ENCODE measurements at regions not wholly inside any gene's neighbourhood (a gene's known extent, or its start where the extent isn't known, plus 50 kb on each side); places are given as distances from the start of the nearest gene placed in this dataset.

- intact Hi-C loops (cut with DNase I; ENCODE audit: low total_unique reads), result no loop called here
- H3K4me1 ChIP-seq, result peaks cover 0 to 9% (median 0%) of the 10 kb centered on the region in 4 donors
- no peaks in the 10 kb centered on the region for H3K36me3 ChIP-seq
- WGBS, 2 donors (ENCODE audit: low coverage in 1 of 2), result 73 to 89% methylated on average over 4 to 9 of the region's 9 CpGs
- TF ChIP-seq POLR2A (IDR thresholded peaks at IDR 0.05) (no peak), POLR2AphosphoS5 (IDR thresholded peaks at IDR 0.05) (no peak), CTCF (IDR thresholded peaks at IDR 0.05) (no peak), EP300 (IDR thresholded peaks at IDR 0.05; ENCODE audit: low read depth) (no peak)
- H3K9me3 ChIP-seq, result no peaks in the 10 kb centered on the region
- in situ Hi-C loops (cut with MboI; ENCODE audit: low pct_ligation_motif_present in 1 of 4, low pct_unique_long_range_greater_than_20kb in 1 of 4, low sequenced_read_pairs in 3 of 4), result no loop called here
- H3K27me3 ChIP-seq, result no peaks in the 10 kb centered on the region
- no peak overlapping the region for H3K4me3 ChIP-seq
- DNase-seq, result no peak
- H3K27ac ChIP-seq, result no peak overlapping the region
Observed at GRCh38 chr2:9720352-9721093, 89.7 kb upstream of the YWHAQ start.

DNA sequence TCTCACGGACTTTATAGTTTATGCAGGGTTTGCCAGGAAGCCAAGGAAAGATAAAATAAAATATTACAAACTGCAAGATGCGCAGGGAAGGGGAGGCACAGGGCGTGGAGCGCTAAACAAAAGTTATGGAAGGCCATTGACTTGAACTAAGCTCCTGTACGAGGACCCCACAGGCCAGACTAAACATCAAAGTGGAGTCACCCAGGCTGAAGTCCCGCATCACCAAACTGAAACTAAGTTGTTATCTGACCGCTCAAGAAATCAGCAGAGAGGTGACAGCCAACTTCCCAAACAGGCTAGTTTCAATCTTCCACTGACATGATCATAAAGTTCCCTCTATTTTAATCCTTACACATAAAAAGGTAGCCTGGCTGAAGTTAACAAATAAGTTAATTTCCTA lies 90.5 kb upstream of the YWHAQ start:
- Histone ChIP-seq H3K27me3 (no peaks in the 10 kb centered on the region), H3K27ac (no peak overlapping the region), H3K36me3 (no peaks in the 10 kb centered on the region), H3K9me3 (no peaks in the 10 kb centered on the region), H3K4me3 (no peak overlapping the region), H3K4me1 (peaks cover 0 to 9% (median 0%) of the 10 kb centered on the region in 4 donors)
- 65% methylated on average over 7 of the region's 7 CpGs for WGBS, 2 donors (ENCODE audit: low coverage in 1 of 2)
- intact Hi-C loops (cut with DNase I; ENCODE audit: low total_unique reads), result no loop called here
- DNase-seq, result no peak
- in situ Hi-C loops (cut with MboI; ENCODE audit: low pct_ligation_motif_present in 1 of 4, low pct_unique_long_range_greater_than_20kb in 1 of 4, low sequenced_read_pairs in 3 of 4), result no loop called here
- TF ChIP-seq EP300 (IDR thresholded peaks at IDR 0.05; ENCODE audit: low read depth) (no peak), CTCF (IDR thresholded peaks at IDR 0.05) (no peak), POLR2AphosphoS5 (IDR thresholded peaks at IDR 0.05) (no peak), POLR2A (IDR thresholded peaks at IDR 0.05) (no peak)

GRCh38 chr2:9722451-9722850 lies 91.7 kb upstream of the YWHAQ start:
- in situ Hi-C loops (cut with MboI; ENCODE audit: low pct_ligation_motif_present in 1 of 4, low pct_unique_long_range_greater_than_20kb in 1 of 4, low sequenced_read_pairs in 3 of 4), result no loop called here
- no peaks in the 10 kb centered on the region for H3K27me3 ChIP-seq
- no peak for DNase-seq
- no peak for TF ChIP-seq POLR2AphosphoS5 (IDR thresholded peaks at IDR 0.05)
- no peak for TF ChIP-seq POLR2A (IDR thresholded peaks at IDR 0.05)
- no peak for TF ChIP-seq EP300 (IDR thresholded peaks at IDR 0.05; ENCODE audit: low read depth)
- no peak overlapping the region for H3K27ac ChIP-seq
- intact Hi-C loops (cut with DNase I; ENCODE audit: low total_unique reads), result no loop called here
- H3K36me3 ChIP-seq, result no peaks in the 10 kb centered on the region
- no peaks in the 10 kb centered on the region for H3K9me3 ChIP-seq
- H3K4me3 ChIP-seq, result no peak overlapping the region
- H3K4me1 ChIP-seq, result peaks cover 0 to 5% (median 0%) of the 10 kb centered on the region in 4 donors
- 95 to 100% methylated on average over 1 to 4 of the region's 4 CpGs for WGBS, 2 donors (ENCODE audit: low coverage in 1 of 2)

DNA sequence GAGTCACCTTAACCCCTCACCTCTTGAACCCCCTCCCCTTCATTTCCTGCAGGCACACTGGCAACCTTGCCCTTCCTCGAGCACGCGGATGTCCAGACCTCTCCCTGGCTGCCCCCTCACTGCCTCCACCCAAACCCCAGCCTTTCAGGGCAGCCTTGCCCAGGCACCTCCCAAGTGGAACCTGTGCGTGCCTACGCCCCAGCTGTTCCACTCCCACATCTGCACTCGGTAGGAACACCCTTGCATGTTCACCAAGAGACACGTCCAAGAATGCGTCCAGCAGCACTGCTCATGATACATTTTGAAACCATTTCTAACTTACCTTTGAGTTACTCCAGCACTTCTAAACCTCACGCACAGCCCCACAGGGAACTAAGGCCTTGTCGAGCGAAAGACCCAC lies 93.8 kb upstream of the YWHAQ start:
- in situ Hi-C loops (cut with MboI; ENCODE audit: low pct_ligation_motif_present in 1 of 4, low pct_unique_long_range_greater_than_20kb in 1 of 4, low sequenced_read_pairs in 3 of 4) (no loop called here), intact Hi-C loops (cut with DNase I; ENCODE audit: low total_unique reads) (no loop called here)
- no peaks in the 10 kb centered on the region for H3K36me3 ChIP-seq
- no peak for TF ChIP-seq POLR2A (IDR thresholded peaks at IDR 0.05)
- TF ChIP-seq EP300 (IDR thresholded peaks at IDR 0.05; ENCODE audit: low read depth), result no peak
- no peak for TF ChIP-seq POLR2AphosphoS5 (IDR thresholded peaks at IDR 0.05)
- no peak for TF ChIP-seq CTCF (IDR thresholded peaks at IDR 0.05)
- H3K27me3 ChIP-seq, result no peaks in the 10 kb centered on the region
- no peak for DNase-seq
- H3K27ac ChIP-seq, result no peak overlapping the region
- 88% methylated on average over 11 of the region's 11 CpGs; no CpG with 5 or more reads in 1 of the 2 donors for WGBS, 2 donors (ENCODE audit: low coverage in 1 of 2)
- H3K4me1 ChIP-seq, result no peaks in the 10 kb centered on the region
- H3K4me3 ChIP-seq, result no peak overlapping the region
- H3K9me3 ChIP-seq, result no peaks in the 10 kb centered on the region
